Testis (tissue), 2 donors: ENCODE measurements at regions not wholly inside any gene's neighbourhood (a gene's known extent, or its start where the extent isn't known, plus 50 kb on each side); places are given as distances from the start of the nearest gene placed in this dataset.

Experiments used
- DNase-seq: peaks from one replicate; pipeline ENCODE4 v3.0.0-alpha.2; 2019
- H3K27ac ChIP-seq, 2 donors: fragments of 200-600 bp; sonication (generic); one replicate each; pipeline ENCODE4 v1.5.1; 2019
- H3K27me3 ChIP-seq: fragments of 200-600 bp; sonication (generic); one replicate; pipeline ENCODE4 v1.5.1; 2019
- H3K36me3 ChIP-seq: fragments of 200-600 bp; sonication (generic); one replicate; pipeline ENCODE4 v1.5.1; 2017; ENCODE audit warnings: low read depth; ENCODE audit errors: missing control alignments
- H3K4me1 ChIP-seq: fragments of 200-600 bp; sonication (generic); one replicate; pipeline ENCODE4 v1.5.1; 2019
- H3K4me3 ChIP-seq, 2 donors: fragments of 200-600 bp; sonication (generic); one replicate each; pipeline ENCODE4 v1.5.1; 2017 to 2019
- H3K9me3 ChIP-seq: fragments of 200-600 bp; sonication (generic); one replicate; pipeline ENCODE4 v1.5.1; 2017
- POLR2A ChIP-seq: fragments of 450-650 bp; IDR thresholded peaks from one replicate; pipeline ENCODE4 v1.6.1; 2017; ENCODE audit warnings: antibody characterized with exemption, mild to moderate bottlenecking, moderate library complexity
- WGBS, 2 donors: methylation state at CpG; one replicate each; pipeline ENCODE4 v1.1.5; 2018; 5-methylcytosine and 5-hydroxymethylcytosine counted together
- intact Hi-C: fragments of 100-400 bp; cut with DNase I; formaldehyde crosslinking; loops from one replicate; pipeline ENCODE4 v1.15.1; 2023; ENCODE audit warnings: low total_unique reads
- TF ChIP-seq, protein P1 (sequence below), 3 experiments: fragments of 450-650 bp in 2 of 3; fragments of 200-600 bp in 1 of 3; sonication (generic) in 1 of 3; IDR thresholded peaks; one replicate each; pipeline ENCODE4 v1.5.1; 2016 to 2019; ENCODE audit warnings: antibody characterized with exemption in 3 of 3, mild to moderate bottlenecking in 2 of 3, moderate library complexity in 1 of 3

DNA sequence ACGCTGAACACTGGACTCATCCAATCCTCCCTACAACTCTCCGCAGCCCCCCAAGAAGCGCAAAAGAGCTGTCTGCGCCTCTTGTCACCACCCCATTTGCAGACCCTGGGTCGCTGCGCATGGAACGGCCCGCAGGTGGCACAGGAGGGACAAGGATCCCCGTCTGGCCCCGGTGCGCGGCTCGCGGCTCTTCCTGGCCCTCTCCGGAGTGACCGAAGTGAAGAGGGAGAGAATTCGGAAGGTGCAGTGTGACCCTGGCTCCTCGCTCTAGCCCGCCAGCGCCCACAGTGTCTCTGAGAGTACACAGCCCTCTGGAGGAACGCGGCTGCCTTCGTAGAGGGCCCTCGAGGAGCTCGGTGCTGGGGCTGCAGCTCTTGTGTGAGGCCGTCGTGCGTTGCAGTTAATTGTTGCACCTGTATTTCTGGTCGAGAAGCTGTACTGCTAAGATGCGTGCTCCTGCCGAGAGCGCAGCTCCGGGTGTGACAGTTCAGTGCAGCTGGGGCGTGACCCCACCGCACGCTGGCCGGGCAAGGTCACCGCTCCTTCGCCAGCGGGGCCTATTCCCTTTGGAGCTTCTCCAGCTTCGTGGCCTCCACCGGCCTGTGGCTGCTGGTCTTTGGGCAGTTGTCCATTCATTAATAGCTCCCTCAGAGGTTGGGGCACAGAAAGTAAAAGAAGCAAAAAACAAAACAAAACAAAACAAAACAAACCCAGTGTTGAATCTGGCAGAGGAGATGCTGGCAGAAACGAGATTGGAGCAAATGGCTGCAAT, 119.0 kb downstream of the SEC23IP start:
- peak overlapping the region in 1 of 2 donors; percentile 29 for H3K4me3 ChIP-seq
- no peaks in the 10 kb centered on the region for H3K36me3 ChIP-seq
- DNase-seq: no peak
- TF ChIP-seq, protein P1, sequence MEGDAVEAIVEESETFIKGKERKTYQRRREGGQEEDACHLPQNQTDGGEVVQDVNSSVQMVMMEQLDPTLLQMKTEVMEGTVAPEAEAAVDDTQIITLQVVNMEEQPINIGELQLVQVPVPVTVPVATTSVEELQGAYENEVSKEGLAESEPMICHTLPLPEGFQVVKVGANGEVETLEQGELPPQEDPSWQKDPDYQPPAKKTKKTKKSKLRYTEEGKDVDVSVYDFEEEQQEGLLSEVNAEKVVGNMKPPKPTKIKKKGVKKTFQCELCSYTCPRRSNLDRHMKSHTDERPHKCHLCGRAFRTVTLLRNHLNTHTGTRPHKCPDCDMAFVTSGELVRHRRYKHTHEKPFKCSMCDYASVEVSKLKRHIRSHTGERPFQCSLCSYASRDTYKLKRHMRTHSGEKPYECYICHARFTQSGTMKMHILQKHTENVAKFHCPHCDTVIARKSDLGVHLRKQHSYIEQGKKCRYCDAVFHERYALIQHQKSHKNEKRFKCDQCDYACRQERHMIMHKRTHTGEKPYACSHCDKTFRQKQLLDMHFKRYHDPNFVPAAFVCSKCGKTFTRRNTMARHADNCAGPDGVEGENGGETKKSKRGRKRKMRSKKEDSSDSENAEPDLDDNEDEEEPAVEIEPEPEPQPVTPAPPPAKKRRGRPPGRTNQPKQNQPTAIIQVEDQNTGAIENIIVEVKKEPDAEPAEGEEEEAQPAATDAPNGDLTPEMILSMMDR (IDR thresholded peaks at IDR 0.05): no peak
- TF ChIP-seq POLR2A: no peak
- intact Hi-C loops: no loop called here
- H3K27me3 ChIP-seq: no peaks in the 10 kb centered on the region
- 15 to 37% methylated on average over 25 to 43 of the region's 43 CpGs for WGBS, 2 donors
- H3K4me1 ChIP-seq: no peaks in the 10 kb centered on the region
- no peaks in the 10 kb centered on the region for H3K9me3 ChIP-seq
- no peak overlapping the region for H3K27ac ChIP-seq

DNA sequence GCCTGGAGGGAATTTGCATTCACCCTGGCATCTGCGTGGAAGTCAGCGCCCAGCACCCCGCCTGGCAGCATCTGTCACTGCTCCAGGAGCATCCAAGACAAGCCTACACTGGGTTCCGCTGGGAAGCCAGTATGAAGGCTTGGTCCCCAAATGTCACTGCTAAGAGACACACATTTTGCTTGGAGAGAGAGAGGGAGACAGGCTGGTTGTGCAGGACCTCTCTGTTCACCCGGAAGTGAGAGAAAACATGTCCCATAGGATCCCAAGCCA, 119.5 kb downstream of the SEC23IP start:
- TF ChIP-seq, protein P1 (IDR thresholded peaks at IDR 0.05): no peak
- WGBS, 2 donors: 69 to 79% methylated on average over 3 to 5 of the region's 5 CpGs
- intact Hi-C loops: no loop called here

DNA sequence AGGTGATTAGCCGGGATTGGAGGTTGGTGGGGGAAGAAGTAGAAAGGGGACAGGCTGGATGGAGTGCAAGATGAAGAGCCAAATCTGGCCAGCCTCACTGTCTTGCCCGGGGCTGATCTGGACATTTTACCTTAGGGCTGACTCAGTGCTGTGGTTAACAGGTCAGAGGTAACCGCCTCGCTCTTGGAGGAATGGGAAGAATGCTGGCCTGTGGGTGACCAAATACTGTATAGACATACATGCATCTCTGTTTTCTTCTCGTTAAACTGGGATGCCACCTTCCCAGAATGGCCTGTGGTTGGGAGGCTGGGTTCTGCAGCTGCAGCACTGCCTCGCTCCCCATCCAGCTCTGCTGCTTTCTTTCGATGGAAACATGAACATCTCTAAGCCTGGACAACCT, 120.0 kb downstream of the SEC23IP start:
- Histone ChIP-seq H3K4me3 (no peak overlapping the region), H3K4me1 (no peaks in the 10 kb centered on the region), H3K36me3 (no peaks in the 10 kb centered on the region), H3K27me3 (no peaks in the 10 kb centered on the region), H3K9me3 (no peaks in the 10 kb centered on the region), H3K27ac (no peak overlapping the region)
- no peak for DNase-seq
- intact Hi-C loops: no loop called here
- WGBS, 2 donors: 88% methylated on average over 7 of the region's 7 CpGs
- TF ChIP-seq, protein P1 (IDR thresholded peaks at IDR 0.05): no peak
- no peak for TF ChIP-seq POLR2A

More for the DNA sequence above, 119.5 kb downstream of the SEC23IP start:
- Histone ChIP-seq H3K4me1 (no peaks in the 10 kb centered on the region), H3K27ac (no peak overlapping the region), H3K36me3 (no peaks in the 10 kb centered on the region), H3K9me3 (no peaks in the 10 kb centered on the region), H3K4me3 (no peak overlapping the region), H3K27me3 (no peaks in the 10 kb centered on the region)
- DNase-seq: no peak

DNA sequence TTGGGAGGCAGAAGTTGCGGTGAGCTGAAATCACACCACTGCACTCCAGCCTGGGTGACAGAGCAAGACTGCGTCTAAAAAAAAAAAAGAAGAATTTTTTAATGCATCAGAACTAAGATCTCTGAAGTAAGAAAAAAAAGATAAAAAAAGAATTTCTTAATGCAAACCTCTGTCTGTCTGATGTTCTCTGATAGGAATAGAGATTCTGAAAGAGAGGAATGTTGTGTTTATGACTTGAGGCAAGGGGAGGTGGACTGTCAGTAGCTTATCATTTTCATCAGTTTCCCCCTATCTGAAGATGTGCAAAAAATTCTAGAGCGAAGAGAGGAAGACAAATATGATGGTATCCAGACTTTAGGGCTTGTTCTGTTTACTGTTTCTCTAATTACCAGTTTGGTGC, 121.5 kb downstream of the SEC23IP start:
- Histone ChIP-seq H3K27ac (no peak overlapping the region), H3K4me3 (no peak overlapping the region), H3K27me3 (no peaks in the 10 kb centered on the region), H3K9me3 (no peaks in the 10 kb centered on the region), H3K36me3 (no peaks in the 10 kb centered on the region), H3K4me1 (no peaks in the 10 kb centered on the region)
- TF ChIP-seq, protein P1 (IDR thresholded peaks at IDR 0.05): no peak
- no peak for TF ChIP-seq POLR2A
- intact Hi-C loops: no loop called here
- no peak for DNase-seq
- 88 to 89% methylated on average over 3 of the region's 3 CpGs for WGBS, 2 donors

DNA sequence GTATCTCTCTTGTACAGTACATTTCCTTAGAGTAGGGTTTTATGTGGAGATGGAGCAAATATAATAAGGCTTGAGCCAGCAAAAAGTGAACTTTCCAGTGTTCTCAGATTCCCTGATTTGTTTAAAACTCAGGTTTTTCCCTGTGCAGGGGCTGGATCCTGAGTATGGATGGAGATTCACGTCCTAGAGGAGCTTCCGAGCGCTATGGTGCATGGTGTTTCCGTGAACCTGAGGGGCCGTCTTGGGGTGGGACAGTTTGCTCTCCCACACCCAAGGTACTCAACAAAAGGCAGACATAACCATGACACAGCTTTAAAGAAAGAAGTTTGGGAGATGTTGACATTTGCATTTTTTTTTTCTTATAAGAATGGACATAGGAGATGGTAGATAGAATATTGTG, 122.5 kb downstream of the SEC23IP start:
- Histone ChIP-seq H3K27me3 (no peaks in the 10 kb centered on the region), H3K4me1 (no peaks in the 10 kb centered on the region), H3K9me3 (no peaks in the 10 kb centered on the region), H3K36me3 (no peaks in the 10 kb centered on the region), H3K27ac (no peak overlapping the region), H3K4me3 (no peak overlapping the region)
- 95 to 97% methylated on average over 5 of the region's 5 CpGs for WGBS, 2 donors
- intact Hi-C loops: no loop called here
- TF ChIP-seq POLR2A: no peak
- TF ChIP-seq, protein P1 (IDR thresholded peaks at IDR 0.05): no peak
- DNase-seq: no peak
